ENCODE measurements at regions not wholly inside any gene's neighbourhood (a gene's known extent, or its start where the extent isn't known, plus 50 kb on each side); places are given as distances from the start of the nearest gene placed in this dataset.

- no peak for DNase-seq
Measured at GRCh38 chr11:29314211-29314610, 702.6 kb downstream of the KCNA4 start.

GRCh38 chr11:29312812-29313211, 704.0 kb downstream of the KCNA4 start:
- no peak for DNase-seq

GRCh38 chr11:29310725-29311342, 706.0 kb downstream of the KCNA4 start:
- DNase-seq, result no peak

GRCh38 chr11:29309992-29310391, 706.8 kb downstream of the KCNA4 start:
- DNase-seq, result no peak

- DNase-seq, result no peak
Measured at GRCh38 chr11:29306527-29306926, 710.3 kb downstream of the KCNA4 start.

DNA sequence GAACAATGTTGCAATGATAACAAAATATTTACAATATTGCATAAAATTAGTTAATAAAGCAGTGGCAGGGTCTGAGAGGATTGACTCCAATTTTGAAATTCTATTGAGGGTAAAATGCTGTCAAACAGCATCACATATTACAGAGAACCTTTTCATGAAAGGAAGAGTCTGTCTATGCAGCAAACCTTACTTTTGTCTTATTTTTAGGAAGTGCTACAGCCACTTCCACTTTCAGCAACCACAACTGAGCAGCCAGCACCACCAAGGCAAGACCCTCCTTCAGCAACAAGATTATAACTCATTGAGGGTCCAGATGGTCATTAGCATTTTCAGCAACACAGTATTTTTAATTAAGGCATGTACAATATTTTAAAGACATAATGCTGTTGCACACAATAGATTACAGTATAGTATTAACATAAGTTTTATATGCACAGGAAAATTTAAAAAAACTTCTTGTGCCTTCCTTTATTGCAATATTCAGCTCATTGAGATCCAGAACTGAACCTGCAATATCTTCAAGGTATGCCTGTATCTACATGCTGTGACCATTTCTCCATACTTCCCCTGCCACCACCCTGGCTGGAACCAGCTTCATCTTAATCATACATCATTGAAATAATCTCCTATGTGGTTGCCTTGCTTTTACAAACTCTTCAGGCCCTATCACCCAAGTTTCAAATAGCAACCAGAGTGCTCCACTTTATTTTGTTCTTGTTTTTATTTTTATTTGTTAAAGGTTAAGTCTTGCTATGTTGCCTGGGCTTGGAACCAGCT, 711.2 kb downstream of the KCNA4 start:
- no peak for DNase-seq

DNA sequence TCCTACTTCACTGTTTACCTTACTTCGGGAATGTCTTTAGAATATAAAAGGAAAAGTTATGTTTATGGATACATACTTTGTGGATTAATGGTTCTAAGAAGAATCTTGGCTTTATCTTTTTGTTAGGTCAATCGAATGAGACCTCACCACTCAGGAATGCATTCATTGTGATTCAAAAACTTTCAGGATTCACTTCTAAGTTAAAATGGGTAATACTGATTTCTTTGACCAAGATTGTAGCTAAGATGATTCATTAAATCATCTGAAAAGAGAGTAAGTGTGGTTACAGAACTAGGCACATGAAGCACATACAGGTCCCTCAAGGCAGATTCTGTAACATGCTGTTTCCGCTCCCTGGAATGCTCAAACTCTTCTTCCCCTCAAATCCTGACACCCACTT, 716.4 kb downstream of the KCNA4 start:
- DNase-seq, result no peak

DNA sequence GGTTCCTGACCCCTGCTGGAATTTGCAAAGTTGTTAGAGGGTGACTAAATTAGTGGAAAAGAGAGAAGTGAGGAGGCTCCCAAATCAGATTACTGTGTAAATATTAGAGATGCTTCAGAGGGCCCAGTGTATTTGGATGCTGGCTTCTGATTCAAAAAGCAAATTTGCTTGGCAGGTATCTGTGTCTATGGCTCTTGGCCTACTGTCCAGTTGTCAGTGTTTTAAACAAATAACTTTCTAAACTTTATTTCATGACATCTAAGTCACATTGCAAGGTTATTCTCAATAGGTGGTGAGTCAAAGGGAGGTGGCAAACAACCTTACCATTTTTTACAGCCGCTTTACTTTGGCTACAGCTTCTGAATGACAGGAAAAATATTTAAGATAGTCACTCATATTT, 720.1 kb downstream of the KCNA4 start:
- DNase-seq, result no peak

DNA sequence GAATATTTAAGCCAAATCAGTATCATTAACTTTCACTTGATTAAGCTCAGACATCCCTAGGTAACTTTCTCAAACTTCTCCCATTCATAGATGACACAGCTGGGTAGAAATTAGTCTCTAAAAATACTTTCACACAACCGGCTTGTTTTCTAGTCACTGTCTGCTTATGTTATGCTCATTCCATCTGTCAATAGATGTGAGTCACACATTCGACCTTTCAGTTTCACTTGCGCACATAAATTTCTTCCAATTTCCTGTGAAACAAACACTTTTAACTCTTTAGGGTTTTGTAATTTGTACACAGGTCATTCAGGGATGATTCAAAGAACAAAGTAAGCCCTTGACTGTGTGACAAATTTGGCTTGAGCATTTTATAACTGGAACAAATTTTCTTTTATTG, 723.0 kb downstream of the KCNA4 start:
- DNase-seq, result no peak

DNA sequence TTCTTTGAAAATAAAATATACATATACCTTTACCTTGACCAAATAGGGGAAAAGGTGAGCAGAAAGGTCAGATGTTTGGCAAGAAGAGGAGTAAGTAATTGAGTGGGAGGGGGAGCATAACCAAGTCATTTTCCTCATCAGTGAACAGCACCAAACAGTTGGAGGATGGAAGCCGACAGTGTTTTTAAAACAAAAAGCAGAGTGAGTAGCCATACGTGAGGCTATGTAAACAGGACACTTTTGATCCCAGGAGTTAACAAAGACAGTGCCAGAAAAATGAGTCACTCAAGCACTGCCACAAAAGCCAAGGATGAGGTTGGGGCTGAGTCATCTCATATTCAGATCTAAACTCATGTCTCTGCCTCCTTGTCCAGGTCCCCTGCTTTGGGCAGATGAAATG, 734.7 kb downstream of the KCNA4 start:
- no peak for DNase-seq

DNA sequence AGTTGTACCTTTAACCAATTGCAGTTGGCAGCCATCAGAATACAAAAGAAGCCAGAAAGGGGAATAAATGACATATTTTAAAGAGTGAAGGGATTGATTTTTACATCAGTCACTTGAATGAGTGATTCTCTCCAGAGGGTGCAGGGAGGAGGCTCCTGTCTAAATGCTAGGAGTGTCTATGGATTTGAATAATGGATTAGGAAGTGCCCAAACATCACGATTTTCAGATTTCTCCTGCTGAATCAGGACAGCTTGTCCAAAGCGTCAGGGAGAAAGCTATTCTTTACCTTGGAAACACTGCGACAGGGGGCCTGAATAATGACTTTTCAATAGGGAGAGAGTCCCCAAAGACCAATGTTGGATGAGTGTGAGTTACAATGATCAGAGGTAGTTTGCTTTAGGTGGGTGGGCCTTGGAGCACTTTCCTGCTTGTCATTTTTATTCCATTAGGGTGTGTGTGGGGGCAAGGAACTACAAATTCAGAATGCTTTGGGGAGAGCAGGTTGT, 735.5 kb downstream of the KCNA4 start:
- DNase-seq, result no peak

GRCh38 chr11:29280452-29280851, 736.4 kb downstream of the KCNA4 start:
- DNase-seq, result no peak

DNA sequence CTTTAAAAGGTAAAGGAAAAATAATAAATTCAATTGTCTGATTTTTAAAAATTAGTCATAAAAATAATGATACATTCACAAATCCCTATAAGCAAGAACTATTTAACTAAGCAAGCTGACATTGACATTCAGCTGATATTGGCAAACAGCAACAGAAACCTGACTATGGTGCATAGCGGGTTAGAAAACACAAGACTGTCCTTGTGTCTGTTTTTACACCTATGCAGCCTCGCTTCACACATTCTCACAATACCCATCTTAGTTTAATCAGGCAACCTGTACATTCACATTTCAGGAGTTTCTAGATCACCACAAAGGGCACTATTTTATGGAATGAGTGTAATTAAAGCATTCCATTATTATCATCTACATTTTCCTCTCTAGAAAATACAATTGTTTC, 737.1 kb downstream of the KCNA4 start:
- no peak for DNase-seq

- no peak for DNase-seq
Measured at GRCh38 chr11:29272019-29272654, 744.7 kb downstream of the KCNA4 start.

GRCh38 chr11:29271616-29272015, 745.2 kb downstream of the KCNA4 start:
- DNase-seq, result no peak

- DNase-seq, result no peak
Measured at GRCh38 chr11:29268733-29269132, 748.1 kb downstream of the KCNA4 start.

- DNase-seq, result no peak
Measured at GRCh38 chr11:29265792-29266191, 751.0 kb downstream of the KCNA4 start.

DNA sequence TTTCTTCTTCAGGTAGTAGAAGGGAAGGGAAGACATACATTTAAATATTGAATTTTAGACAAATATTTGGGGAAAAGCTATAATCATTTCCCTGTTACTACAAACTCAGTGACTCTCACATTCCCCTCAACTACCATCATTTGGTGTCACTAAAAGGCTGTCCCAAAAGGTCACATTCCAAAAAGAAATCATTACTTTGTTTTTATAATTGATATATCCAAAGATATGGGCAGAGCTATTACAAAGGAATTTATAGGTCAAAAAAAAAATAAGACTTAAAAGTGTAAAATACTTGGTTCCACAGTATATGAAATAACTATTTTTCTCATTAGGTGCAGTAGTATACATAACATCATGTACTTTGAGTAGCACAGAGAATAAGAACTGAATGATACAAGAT, 751.4 kb downstream of the KCNA4 start:
- no peak for DNase-seq

DNA sequence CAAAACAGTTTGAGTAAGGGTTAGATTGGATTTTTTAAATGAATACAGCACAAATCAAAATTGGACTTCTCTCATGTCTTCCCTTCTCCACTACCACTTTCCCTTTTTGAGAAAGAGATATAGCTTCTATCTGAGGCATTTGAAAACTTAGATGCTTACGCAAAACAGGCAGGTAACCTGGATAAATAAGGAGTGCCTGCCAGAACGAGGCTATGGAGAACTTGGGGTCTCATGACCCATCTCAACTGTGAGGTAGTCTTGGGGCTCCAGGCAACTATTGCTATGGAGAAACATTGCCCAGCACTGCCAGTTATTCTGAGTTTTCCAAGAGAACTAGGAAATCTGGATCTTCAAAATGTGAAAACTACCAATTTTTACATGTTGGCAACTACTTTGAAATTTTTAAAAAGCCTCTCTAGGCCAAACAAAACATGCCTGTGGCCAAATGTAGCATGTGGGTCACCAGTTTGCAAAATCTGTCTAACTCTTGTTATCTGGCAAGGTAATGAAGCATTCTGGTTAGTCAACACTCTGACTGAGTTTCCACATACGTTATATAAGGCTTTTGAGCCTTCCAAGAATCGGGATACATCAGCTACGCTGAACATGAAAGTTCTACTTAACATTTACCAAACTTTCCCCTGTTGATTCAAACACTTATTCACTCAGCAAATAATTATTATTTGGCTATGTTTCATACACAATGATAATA, 752.7 kb downstream of the KCNA4 start:
- DNase-seq, result no peak

DNA sequence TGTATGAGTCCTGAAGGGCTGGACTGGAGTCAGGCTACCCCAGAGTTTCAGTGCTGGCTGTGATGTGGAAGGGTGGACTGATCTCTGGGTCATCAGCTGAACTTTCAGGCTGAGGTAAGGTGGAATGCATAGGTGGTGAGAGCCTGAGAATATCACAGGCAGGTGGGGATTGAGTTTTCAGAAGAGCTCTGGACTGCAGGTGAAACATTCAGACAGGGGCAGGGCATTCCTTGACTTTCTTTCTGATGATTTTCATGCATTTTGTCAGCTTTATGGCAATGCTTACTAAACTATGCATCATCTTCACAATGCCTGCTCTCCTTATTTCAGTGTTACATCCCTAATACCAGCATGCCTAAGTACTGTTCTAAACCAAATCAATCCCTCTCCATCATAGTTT, 755.0 kb downstream of the KCNA4 start:
- no peak for DNase-seq

DNA sequence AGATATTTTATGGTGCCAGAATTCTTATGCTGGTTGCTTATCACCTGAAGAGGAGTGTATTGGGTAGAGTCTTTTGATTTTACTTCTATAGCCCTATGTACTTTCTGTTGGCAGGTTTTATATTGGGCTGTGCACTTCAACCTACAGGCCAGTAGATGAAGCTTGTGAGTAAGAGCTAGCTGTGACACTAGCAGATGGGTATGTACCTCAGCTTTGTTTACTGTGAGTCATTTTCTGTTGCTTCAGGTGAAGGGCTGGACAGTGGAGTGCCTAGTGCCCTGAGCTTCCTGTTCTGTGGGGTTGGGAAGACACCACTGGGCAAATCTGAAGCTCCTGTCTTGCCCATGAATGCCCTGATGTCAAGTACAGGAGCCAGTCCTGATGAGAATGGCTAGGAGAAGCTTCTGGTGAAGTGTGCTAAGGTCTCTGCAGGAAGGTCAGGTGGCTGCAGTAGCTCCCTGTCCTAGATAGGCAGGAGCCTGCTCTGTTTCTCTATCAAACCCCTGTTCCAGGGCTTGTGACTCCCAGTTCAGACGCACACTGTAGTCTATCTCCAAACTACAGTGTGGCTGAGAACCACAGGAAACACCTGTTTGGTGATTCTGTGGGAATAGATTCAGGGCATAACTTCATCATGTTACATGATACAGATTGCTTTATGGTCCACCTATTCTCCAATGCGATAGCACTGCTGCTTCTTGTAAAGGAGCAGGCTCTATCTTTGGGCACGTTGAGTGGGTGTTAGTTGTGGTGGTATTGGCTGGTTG, 755.7 kb downstream of the KCNA4 start:
- no peak for DNase-seq
